OCI-LY1 (cell line): ENCODE measurements at regions not wholly inside any gene's neighbourhood (a gene's known extent, or its start where the extent isn't known, plus 50 kb on each side); places are given as distances from the start of the nearest gene placed in this dataset.

Experiments used
- CTCF ChIP-seq: fragments of 200-600 bp; sonication (generic), shearing (Covaris generic); IDR thresholded peaks from 2 replicates; pipeline ENCODE4 v1.5.1; 2017; ENCODE audit warnings: mild to moderate bottlenecking, antibody characterized with exemption, low read length, moderate library complexity, mixed read lengths
- EZH2 ChIP-seq: fragments of 200-600 bp; sonication (generic), shearing (Covaris generic); IDR thresholded peaks from 2 replicates; pipeline ENCODE4 v1.8.0; 2017; ENCODE audit warnings: borderline replicate concordance, mixed run types, mild to moderate bottlenecking, antibody characterized with exemption, low read length, moderate library complexity, mixed read lengths

- TF ChIP-seq EZH2 (no peak), CTCF (no peak)
These were observed 108.9 kb upstream of the PLEKHG7 start for GRCh38 chr12:92593734-92594402.
